HCT116 (cell line): ENCODE measurements at regions not wholly inside any gene's neighbourhood (a gene's known extent, or its start where the extent isn't known, plus 50 kb on each side); places are given as distances from the start of the nearest gene placed in this dataset.

Experiments used
- ATAC-seq: fragments of 200-7000 bp; cut with Tn5 transposase; 2 replicates; pipeline ENCODE4 v1.9.1; 2020; ENCODE audit warnings: mild to moderate bottlenecking, moderate library complexity
- BruUV-seq: library from RNA; stranded (reverse); fragments of 400-500 nt; replicated peaks from 2 replicates; lab custom pipeline; 2021; lab: Mats Ljungman, UMichigan
- CTCF ChIA-PET: fragments of 300-600 bp; sonication (Branson Sonifier 250); formaldehyde crosslinking; loops from one replicate; lab custom pipeline; 2021; ENCODE audit warnings: antibody characterized with exemption; lab: Charles Lee
- POLR2A ChIA-PET: fragments of 300-600, 350-600 bp; sonication (Branson Sonifier 250); formaldehyde crosslinking; loops from one replicate; lab custom pipeline; 2021; ENCODE audit warnings: antibody characterized with exemption; lab: Charles Lee
- RAD21 ChIA-PET, 2 experiments: fragments of 300-600 bp; sonication (Branson Sonifier 250); formaldehyde crosslinking; loops; one replicate each; lab custom pipeline; 2023; ENCODE audit warnings: low total read pairs in 2 of 2; ENCODE audit not compliant: uncharacterized antibody in 2 of 2, unreplicated experiment in 2 of 2, low non-redundant PET in 1 of 2; lab: Charles Lee
- DNase-seq: peaks from one replicate; pipeline ENCODE4 v3.0.0-alpha.2; 2010; ENCODE audit warnings: low read depth, low spot score
- H2AFZ ChIP-seq: fragments of 200-600 bp; shearing (Covaris generic), sonication (generic); 2 replicates; pipeline ENCODE4 v1.6.1; 2017; ENCODE audit warnings: low read depth, mixed run types, mixed read lengths, antibody characterized with exemption, low read length; ENCODE audit not compliant: poor library complexity, severe bottlenecking
- H3K27ac ChIP-seq: 2 replicates; pipeline ENCODE4 v1.5.1; 2012; ENCODE audit warnings: low read depth, low read length
- H3K27me3 ChIP-seq: fragments of 200-600 bp; sonication (generic); 2 replicates; pipeline ENCODE4 v1.6.1; 2016; ENCODE audit warnings: mixed run types, low read length, mixed read lengths; ENCODE audit not compliant: insufficient read depth
- H3K36me3 ChIP-seq, 2 experiments: fragments of 200-500 bp in 1 of 2; fragments of 200-600 bp in 1 of 2; sonication (Bioruptor generic) in 1 of 2; sonication (generic) in 1 of 2; 2 replicates each; pipeline versions ENCODE4 v1.5.1 to v1.6.1; 2014 to 2016; ENCODE audit warnings: low read length in 2 of 2, inconsistent platforms in 1 of 2, mixed read lengths in 1 of 2, mixed run types in 1 of 2; ENCODE audit not compliant: insufficient read depth in 2 of 2, control insufficient read depth in 1 of 2
- H3K4me1 ChIP-seq, 2 experiments: fragments of 200-600 bp in 1 of 2; sonication (generic) in 1 of 2; 2 replicates each; pipeline versions ENCODE4 v1.5.1 to v1.6.1; 2012 to 2017; ENCODE audit warnings: low read length in 2 of 2, inconsistent platforms in 1 of 2, mild to moderate bottlenecking in 1 of 2, mixed read lengths in 1 of 2, mixed run types in 1 of 2, moderate library complexity in 1 of 2; ENCODE audit not compliant: insufficient read depth in 2 of 2, control insufficient read depth in 1 of 2
- H3K4me2 ChIP-seq: fragments of 200-600 bp; sonication (generic); 2 replicates; pipeline ENCODE4 v1.6.1; 2017; ENCODE audit warnings: mixed run types, low read length, mixed read lengths
- H3K4me3 ChIP-seq, 2 experiments: fragments of 200-600 bp in 1 of 2; sonication (generic) in 1 of 2; replicated peaks in 1 of 2; 2 replicates each; pipeline ENCODE4 v1.5.1; 2011 to 2016; ENCODE audit warnings: low read length in 2 of 2, control low read depth in 1 of 2, low read depth in 1 of 2, mild to moderate bottlenecking in 1 of 2, mixed read lengths in 1 of 2, mixed run types in 1 of 2
- H3K79me2 ChIP-seq: fragments of 200-600 bp; sonication (generic); 2 replicates; pipeline ENCODE4 v1.6.1; 2017; ENCODE audit warnings: mild to moderate bottlenecking, mixed run types, low read length, moderate library complexity, mixed read lengths; ENCODE audit not compliant: insufficient read depth
- H3K9ac ChIP-seq: fragments of 200-600 bp; sonication (generic); 2 replicates; pipeline ENCODE4 v1.6.1; 2016; ENCODE audit warnings: low read length, mixed read lengths
- H3K9me2 ChIP-seq: fragments of 200-600 bp; sonication (generic), shearing (Covaris generic); 2 replicates; pipeline ENCODE4 v1.6.1; 2017; ENCODE audit warnings: mixed run types, mild to moderate bottlenecking, moderate library complexity; ENCODE audit not compliant: insufficient read depth
- H3K9me3 ChIP-seq, 2 experiments: fragments of 200-500 bp in 1 of 2; fragments of 200-600 bp in 1 of 2; sonication (Bioruptor generic) in 1 of 2; sonication (generic) in 1 of 2; 2 replicates each; pipeline ENCODE4 v1.6.1; 2014 to 2017; ENCODE audit warnings: low read length in 2 of 2, mixed read lengths in 2 of 2, inconsistent platforms in 1 of 2, low read depth in 1 of 2, mild to moderate bottlenecking in 1 of 2, mixed run types in 1 of 2, moderate library complexity in 1 of 2; ENCODE audit not compliant: control insufficient read depth in 1 of 2, insufficient read depth in 1 of 2
- H4K20me1 ChIP-seq: fragments of 200-600 bp; sonication (generic), shearing (Covaris generic); 2 replicates; pipeline ENCODE4 v1.6.1; 2017; ENCODE audit warnings: mixed run types, mild to moderate bottlenecking, moderate library complexity; ENCODE audit not compliant: insufficient read depth
- CEBPB ChIP-seq: IDR thresholded peaks from 2 replicates; pipeline ENCODE4 v1.6.1; 2012; ENCODE audit warnings: low read depth
- ELF1 ChIP-seq: IDR thresholded peaks from 2 replicates; pipeline ENCODE4 v1.6.1; 2012; ENCODE audit warnings: low read depth, borderline replicate concordance
- EZH2phosphoT487 ChIP-seq: fragments of 200-600 bp; IDR thresholded peaks from 2 replicates; pipeline ENCODE4 v1.6.1; 2018; ENCODE audit warnings: antibody characterized with exemption, borderline replicate concordance
- JUND ChIP-seq: IDR thresholded peaks from 2 replicates; pipeline ENCODE4 v1.6.1; 2012
- POLR2A ChIP-seq: IDR thresholded peaks from 2 replicates; pipeline ENCODE4 v1.7.0; 2011; ENCODE audit warnings: borderline replicate concordance; ENCODE audit not compliant: insufficient read depth, insufficient read length; ENCODE audit errors: extremely low read depth
- POLR2AphosphoS5 ChIP-seq: IDR thresholded peaks from 2 replicates; pipeline ENCODE4 v1.6.1; 2011; ENCODE audit warnings: mild to moderate bottlenecking, low read depth, low read length, moderate library complexity
- SRF ChIP-seq: IDR thresholded peaks from 2 replicates; pipeline ENCODE4 v1.6.1; 2012; ENCODE audit warnings: low read depth
- ZBTB33 ChIP-seq: IDR thresholded peaks from 2 replicates; pipeline ENCODE4 v1.6.1; 2011; ENCODE audit warnings: mild to moderate bottlenecking, low read length, moderate library complexity; ENCODE audit not compliant: insufficient replicate concordance; ENCODE audit errors: extremely low read depth
- intact Hi-C: fragments of 100-400 bp; cut with micrococcal nuclease; formaldehyde crosslinking; loops from 2 replicates; pipeline ENCODE4 v1.10.0; 2022
- TF ChIP-seq, protein P1 (sequence below), 3 experiments: fragments of 200-600 bp in 1 of 3; sonication (generic) in 1 of 3; IDR thresholded peaks in 2 of 3; conservative IDR thresholded peaks in 1 of 3; 2 replicates each; pipeline ENCODE4 v1.5.1; 2012 to 2017; ENCODE audit warnings: low read depth in 2 of 3, low read length in 2 of 3, antibody characterized with exemption in 1 of 3, borderline replicate concordance in 1 of 3, control low read depth in 1 of 3, mild to moderate bottlenecking in 1 of 3, mixed read lengths in 1 of 3, mixed run types in 1 of 3, moderate library complexity in 1 of 3; ENCODE audit not compliant: insufficient read depth in 1 of 3

DNA sequence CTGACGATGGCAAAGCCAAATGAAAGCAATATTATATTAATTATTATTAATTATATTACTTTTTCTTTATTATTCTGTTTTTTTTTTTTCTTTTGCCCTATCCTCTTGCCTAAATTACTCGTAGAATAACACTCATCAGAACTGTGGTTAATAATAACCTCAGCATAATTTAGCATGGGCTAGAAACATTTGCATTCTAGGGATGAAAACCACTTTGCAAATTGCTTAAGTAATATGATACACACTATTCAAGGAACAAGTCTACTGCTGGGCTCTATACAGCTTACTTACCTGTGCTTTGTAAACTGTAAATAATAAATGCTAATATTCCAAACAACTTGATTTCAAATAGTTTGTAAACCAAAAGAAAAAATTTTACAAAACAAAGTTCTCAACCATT, 375.8 kb downstream of the HGF start:
- Histone ChIP-seq H3K27ac (no peak overlapping the region), H3K9me3 (no peaks in the 10 kb centered on the region), H3K9ac (no peak overlapping the region), H4K20me1 (no peaks in the 10 kb centered on the region), H3K27me3 (no peaks in the 10 kb centered on the region), H3K9me2 (no peaks in the 10 kb centered on the region), H3K4me1 (no peaks in the 10 kb centered on the region), H3K4me2 (no peak overlapping the region), H3K36me3 (no peaks in the 10 kb centered on the region), H3K4me3 (no peak overlapping the region), H3K79me2 (no peaks in the 10 kb centered on the region), H2AFZ (no peak overlapping the region)
- intact Hi-C loops, result no loop called here
- no peak for DNase-seq
- ATAC-seq, result no peak
- CTCF ChIA-PET, result no interaction called here
- TF ChIP-seq POLR2AphosphoS5 (no peak), CEBPB (no peak), JUND (no peak), POLR2A (no peak), ELF1 (no peak)
- TF ChIP-seq, protein P1, sequence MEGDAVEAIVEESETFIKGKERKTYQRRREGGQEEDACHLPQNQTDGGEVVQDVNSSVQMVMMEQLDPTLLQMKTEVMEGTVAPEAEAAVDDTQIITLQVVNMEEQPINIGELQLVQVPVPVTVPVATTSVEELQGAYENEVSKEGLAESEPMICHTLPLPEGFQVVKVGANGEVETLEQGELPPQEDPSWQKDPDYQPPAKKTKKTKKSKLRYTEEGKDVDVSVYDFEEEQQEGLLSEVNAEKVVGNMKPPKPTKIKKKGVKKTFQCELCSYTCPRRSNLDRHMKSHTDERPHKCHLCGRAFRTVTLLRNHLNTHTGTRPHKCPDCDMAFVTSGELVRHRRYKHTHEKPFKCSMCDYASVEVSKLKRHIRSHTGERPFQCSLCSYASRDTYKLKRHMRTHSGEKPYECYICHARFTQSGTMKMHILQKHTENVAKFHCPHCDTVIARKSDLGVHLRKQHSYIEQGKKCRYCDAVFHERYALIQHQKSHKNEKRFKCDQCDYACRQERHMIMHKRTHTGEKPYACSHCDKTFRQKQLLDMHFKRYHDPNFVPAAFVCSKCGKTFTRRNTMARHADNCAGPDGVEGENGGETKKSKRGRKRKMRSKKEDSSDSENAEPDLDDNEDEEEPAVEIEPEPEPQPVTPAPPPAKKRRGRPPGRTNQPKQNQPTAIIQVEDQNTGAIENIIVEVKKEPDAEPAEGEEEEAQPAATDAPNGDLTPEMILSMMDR (IDR thresholded peaks at IDR 0.05 in 2 of 3, conservative IDR thresholded peaks at IDR 0.05 in 1 of 3; ENCODE audit: borderline replicate concordance in 1 of 3, insufficient read depth in 1 of 3, low read depth in 2 of 3, low read length in 2 of 3), result no peak
- POLR2A ChIA-PET, result no interaction called here
- no TSS peak for BruUV-seq
- RAD21 ChIA-PET, result no interaction called here

DNA sequence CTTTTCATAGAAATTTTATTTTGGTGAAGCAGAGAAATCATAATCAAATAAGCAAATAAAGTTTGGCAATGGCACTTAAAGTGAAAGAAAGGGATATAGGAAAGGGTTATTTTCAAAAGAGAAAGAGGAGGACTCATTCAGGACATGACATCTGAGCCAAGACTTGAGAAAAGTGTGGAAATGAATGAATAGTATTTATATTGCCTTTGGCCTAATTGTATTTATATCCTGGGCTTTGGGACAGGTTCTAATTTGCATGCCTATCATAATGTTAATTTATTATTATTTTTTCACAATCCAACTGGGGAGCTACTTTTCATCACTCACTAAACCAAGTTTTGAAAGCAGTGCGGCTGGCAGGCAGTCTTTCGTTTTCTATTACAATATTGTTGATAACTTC, 376.8 kb downstream of the HGF start:
- Histone ChIP-seq H3K9me3 (no peaks in the 10 kb centered on the region), H3K9ac (no peak overlapping the region), H3K4me2 (no peak overlapping the region), H3K4me3 (no peak overlapping the region), H3K36me3 (no peaks in the 10 kb centered on the region), H4K20me1 (no peaks in the 10 kb centered on the region), H2AFZ (no peak overlapping the region), H3K27ac (no peak overlapping the region), H3K79me2 (no peaks in the 10 kb centered on the region), H3K4me1 (no peaks in the 10 kb centered on the region), H3K9me2 (no peaks in the 10 kb centered on the region), H3K27me3 (no peaks in the 10 kb centered on the region)
- DNase-seq (no peak), ATAC-seq (no peak)
- BruUV-seq, result no TSS peak
- ChIA-PET CTCF (no interaction called here), POLR2A (no interaction called here), RAD21 (no interaction called here)
- intact Hi-C loops, result no loop called here
- TF ChIP-seq ELF1 (no peak), EZH2phosphoT487 (no peak), SRF (no peak), ZBTB33 (no peak)
- TF ChIP-seq, protein P1 (IDR thresholded peaks at IDR 0.05 in 2 of 3, conservative IDR thresholded peaks at IDR 0.05 in 1 of 3; ENCODE audit: borderline replicate concordance in 1 of 3, insufficient read depth in 1 of 3, low read depth in 2 of 3, low read length in 2 of 3), result no peak
